GM19455 (cell line): ENCODE measurements at regions not wholly inside any gene's neighbourhood (a gene's known extent, or its start where the extent isn't known, plus 50 kb on each side); places are given as distances from the start of the nearest gene placed in this dataset.

ENCODE experiments used
- ATAC-seq: cut with Tn5 transposase; IDR thresholded peaks from one replicate; pipeline ENCODE4 v1.9.1; 2021; ENCODE audit not compliant: unreplicated experiment

DNA sequence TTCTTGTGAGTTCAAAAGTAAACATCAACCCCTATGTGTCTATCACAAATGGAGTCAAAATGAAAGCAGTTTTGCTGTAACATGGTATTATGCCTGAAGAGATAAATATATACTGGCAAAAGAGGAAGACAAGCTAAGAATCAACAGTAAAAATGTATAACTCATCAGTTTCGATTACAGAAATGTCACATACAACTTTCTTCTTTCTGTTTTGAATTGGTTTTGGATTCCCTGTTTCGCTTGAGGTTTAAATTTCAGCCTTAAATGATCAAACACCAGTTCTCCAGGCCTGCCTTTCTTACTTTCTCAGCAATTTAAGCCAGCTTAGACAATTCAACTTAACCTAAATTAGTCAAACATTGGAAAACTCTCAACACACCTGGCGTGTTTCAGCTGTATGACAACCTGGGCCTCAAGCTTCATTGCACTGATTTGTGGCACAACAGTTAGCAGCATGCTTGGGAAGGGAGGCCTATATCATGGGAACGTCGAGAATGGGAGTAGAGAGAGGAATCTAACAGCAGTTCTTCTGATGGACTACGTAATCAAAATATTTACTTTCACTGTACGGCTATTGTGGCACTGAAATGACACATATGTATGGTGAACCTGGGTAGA is 51.9 kb upstream of the MARCKS start:
- peak; percentile 87 for ATAC-seq

DNA sequence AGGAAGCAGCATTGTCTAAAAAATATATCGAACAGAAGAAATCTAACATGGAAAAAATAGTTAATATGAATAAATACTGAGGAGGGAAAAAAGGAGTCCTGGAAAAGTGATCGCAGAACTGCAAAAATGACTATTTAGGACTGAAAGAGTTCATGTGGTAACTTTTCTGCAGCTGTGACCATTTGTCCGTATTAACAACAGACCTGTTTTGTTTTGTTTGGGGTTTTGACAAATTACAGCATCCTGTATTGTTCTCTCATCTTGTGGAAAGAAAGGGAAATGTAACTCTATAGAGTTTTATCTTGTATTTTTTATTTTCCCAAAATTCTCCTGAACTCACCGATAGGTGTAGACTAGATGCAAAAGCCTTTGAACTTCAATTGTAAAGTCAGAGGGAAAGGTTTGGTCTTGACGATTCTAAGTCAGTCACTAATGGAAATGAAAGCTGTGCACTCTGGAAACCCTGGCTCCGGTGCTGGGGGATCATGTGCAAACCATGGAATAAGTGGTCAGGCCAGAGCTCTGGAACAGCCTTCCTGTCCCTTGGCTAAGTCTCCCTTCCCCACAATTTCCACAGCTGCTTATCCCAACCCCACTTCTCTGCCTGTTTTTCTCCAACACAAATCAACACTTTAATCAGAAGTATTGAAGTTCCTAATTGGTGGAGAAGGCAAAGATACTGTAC is 51.2 kb upstream of the MARCKS start:
- ATAC-seq: no peak
